NB4 (cell line): ENCODE measurements at regions not wholly inside any gene's neighbourhood (a gene's known extent, or its start where the extent isn't known, plus 50 kb on each side); places are given as distances from the start of the nearest gene placed in this dataset.
A peak's percentile ranks its signal among the peaks of the same experiment; 100 is the strongest.
"Not testable (repeated sequence)": the region's sequence is repeated elsewhere in the genome, so short reads cannot be mapped to it uniquely, and the experiment has no call there.

ENCODE experiments used
- DNase-seq: peaks from one replicate; pipeline ENCODE4 v3.0.0; 2010; ENCODE audit warnings: low read depth
- H3K4me3 ChIP-seq: one replicate; pipeline ENCODE4 v1.5.1; 2011; ENCODE audit warnings: mild to moderate bottlenecking, low read depth, low read length, moderate library complexity
- MYC ChIP-seq: IDR thresholded peaks from 2 replicates; pipeline ENCODE4 v1.6.1; 2011; ENCODE audit warnings: low read depth, low read length
- POLR2A ChIP-seq: IDR thresholded peaks from 2 replicates; pipeline ENCODE4 v1.6.1; 2011; ENCODE audit warnings: mild to moderate bottlenecking; ENCODE audit not compliant: insufficient read length; ENCODE audit errors: extremely low read depth
- TF ChIP-seq, protein P1 (sequence below): IDR thresholded peaks from one replicate; pipeline ENCODE4 v1.5.1; 2012; ENCODE audit warnings: low read depth, low read length
- TF ChIP-seq, protein P2 (sequence below): IDR thresholded peaks from 2 replicates; pipeline ENCODE4 v1.6.1; 2011; ENCODE audit warnings: low read depth, low read length

DNA sequence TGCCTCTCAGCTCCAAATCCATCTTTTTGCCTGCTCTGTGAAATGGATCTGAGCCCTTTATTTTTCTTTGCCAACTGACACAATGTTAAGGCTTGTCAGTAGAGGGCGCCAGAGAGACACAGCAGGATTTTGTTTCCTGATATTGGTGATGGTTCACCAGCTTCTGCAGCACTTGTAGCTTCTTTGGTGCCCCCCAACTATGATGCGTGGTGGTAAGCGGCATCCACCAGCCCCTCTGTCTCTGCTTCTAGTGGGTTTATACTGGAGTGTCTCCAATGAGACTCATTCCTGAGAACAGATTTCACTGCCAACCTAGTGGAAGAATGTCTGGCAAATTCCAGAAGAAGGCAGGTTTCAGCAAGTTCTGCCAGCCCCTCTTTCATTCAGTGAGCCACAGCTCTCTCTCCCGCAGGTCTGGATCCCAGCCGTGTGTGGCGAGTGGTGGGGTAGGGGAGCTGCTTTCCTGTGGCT lies 471.9 kb upstream of the FRG2C start:
- TF ChIP-seq POLR2A, result no peak
- TF ChIP-seq, protein P1, sequence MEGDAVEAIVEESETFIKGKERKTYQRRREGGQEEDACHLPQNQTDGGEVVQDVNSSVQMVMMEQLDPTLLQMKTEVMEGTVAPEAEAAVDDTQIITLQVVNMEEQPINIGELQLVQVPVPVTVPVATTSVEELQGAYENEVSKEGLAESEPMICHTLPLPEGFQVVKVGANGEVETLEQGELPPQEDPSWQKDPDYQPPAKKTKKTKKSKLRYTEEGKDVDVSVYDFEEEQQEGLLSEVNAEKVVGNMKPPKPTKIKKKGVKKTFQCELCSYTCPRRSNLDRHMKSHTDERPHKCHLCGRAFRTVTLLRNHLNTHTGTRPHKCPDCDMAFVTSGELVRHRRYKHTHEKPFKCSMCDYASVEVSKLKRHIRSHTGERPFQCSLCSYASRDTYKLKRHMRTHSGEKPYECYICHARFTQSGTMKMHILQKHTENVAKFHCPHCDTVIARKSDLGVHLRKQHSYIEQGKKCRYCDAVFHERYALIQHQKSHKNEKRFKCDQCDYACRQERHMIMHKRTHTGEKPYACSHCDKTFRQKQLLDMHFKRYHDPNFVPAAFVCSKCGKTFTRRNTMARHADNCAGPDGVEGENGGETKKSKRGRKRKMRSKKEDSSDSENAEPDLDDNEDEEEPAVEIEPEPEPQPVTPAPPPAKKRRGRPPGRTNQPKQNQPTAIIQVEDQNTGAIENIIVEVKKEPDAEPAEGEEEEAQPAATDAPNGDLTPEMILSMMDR, result peak; percentile 84
- H3K4me3 ChIP-seq, result no peak overlapping the region
- peak; percentile 49 for DNase-seq

DNA sequence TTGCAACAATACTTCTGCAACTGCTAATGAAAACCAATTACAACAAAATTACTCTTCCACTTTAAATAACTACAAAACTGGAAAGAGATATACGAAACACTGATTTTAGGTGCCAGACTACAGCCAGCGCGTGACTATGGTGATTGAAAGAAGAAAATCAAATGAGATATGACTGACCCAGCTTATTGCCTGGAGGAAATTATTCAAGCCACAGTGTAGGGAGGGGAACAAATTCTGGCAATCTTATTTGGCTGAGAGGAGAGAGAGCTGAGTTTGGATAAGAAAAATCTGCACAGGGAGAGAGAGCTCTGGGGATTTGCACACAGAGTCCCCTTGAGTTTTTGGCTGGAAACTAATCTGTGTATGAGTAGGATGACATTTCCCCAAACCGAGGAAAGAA lies 470.3 kb upstream of the FRG2C start:
- no peak overlapping the region for H3K4me3 ChIP-seq
- no peak for DNase-seq
- TF ChIP-seq POLR2A, result no peak
- TF ChIP-seq, protein P1, result no peak
- TF ChIP-seq MYC, result no peak
- TF ChIP-seq, protein P2, sequence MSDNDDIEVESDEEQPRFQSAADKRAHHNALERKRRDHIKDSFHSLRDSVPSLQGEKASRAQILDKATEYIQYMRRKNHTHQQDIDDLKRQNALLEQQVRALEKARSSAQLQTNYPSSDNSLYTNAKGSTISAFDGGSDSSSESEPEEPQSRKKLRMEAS, result no peak

DNA sequence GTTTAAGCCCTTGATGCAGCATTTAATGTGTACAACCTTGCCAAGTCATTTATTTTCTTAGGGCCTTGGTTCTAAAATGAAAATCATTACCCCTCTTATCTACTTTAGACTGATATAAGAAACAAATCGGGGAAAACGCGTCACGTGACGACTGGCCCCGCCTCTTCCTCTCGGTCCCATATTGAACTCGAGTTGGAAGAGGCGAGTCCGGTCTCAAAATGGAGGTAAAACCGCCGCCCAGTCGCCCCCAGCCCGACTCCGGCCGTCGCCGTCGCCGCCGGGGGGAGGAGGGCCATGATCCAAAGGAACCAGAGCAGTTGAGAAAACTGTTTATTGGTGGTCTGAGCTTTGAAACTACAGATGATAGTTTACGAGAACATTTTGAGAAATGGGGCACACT lies 449.8 kb upstream of the FRG2C start:
- not testable (repeated sequence) for H3K4me3 ChIP-seq, DNase-seq

DNA sequence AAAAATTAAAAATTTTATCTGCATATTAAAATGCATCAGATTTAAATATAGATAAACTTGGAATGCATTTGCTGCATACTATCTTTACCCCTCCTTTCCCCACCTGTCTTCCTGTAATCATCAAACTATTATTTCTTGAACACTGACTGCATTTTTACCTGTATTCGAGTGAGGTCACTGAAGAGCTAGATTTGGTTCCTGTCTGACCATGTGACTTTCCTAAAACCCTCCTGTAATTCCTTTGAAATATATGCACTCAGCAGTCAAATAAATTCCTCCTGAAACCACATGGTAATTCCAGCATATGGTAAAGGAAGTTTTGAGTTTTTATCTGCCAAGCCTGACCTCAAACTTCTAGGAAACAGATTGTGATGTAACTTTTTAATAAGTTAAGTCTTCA lies 445.6 kb upstream of the FRG2C start:
- no peak overlapping the region for H3K4me3 ChIP-seq
- DNase-seq, result no peak

DNA sequence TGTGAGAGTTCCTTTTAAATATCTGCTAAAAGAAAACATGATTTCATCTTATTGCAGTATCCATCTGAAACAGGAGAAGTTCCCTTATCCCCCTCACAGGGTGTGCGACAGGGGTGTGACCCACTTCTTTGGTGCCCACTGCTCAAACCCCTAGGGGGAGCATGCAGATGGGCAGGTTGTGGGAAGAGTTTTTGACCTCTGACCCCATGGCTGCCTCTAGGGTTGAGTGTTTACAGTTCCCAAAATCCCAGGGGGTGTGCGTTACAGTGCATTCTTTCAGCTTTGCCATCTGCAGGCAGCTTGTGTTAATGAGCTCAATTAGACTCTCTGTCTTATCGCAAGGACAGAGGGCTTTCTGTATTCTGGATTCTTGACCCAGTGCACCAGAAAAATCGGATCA lies 443.2 kb upstream of the FRG2C start:
- no peak for DNase-seq
- TF ChIP-seq, protein P1, result no peak
- TF ChIP-seq, protein P2, result no peak
- TF ChIP-seq POLR2A (no peak), MYC (no peak)
- no peak overlapping the region for H3K4me3 ChIP-seq

More for the DNA sequence above, 445.6 kb upstream of the FRG2C start:
- TF ChIP-seq MYC, result no peak
- no peak for TF ChIP-seq POLR2A
- TF ChIP-seq, protein P1, result no peak
- TF ChIP-seq, protein P2, result no peak

DNA sequence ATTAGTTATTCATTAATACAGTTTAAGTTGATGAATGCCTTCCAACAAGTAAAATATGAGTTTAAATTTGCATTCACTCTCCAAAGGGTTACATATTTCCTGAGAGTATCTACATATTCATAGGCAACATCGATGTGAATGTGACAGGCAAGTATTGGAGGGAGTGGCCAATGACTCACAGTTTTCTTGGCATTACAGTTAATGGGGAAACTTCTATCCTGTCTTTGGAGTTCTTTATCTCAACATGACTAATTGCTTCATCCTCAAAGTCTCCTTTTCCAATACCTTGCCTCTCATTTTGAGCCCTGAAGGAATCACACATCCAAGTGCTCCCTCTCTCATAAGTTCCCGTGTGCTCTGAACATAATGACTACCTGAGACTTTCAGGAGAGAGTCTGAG lies 439.7 kb upstream of the FRG2C start:
- no peak for DNase-seq
- no peak overlapping the region for H3K4me3 ChIP-seq
- TF ChIP-seq, protein P1, result no peak
- TF ChIP-seq, protein P2, result no peak
